ENCODE measurements at regions not wholly inside any gene's neighbourhood (a gene's known extent, or its start where the extent isn't known, plus 50 kb on each side); places are given as distances from the start of the nearest gene placed in this dataset.

DNA sequence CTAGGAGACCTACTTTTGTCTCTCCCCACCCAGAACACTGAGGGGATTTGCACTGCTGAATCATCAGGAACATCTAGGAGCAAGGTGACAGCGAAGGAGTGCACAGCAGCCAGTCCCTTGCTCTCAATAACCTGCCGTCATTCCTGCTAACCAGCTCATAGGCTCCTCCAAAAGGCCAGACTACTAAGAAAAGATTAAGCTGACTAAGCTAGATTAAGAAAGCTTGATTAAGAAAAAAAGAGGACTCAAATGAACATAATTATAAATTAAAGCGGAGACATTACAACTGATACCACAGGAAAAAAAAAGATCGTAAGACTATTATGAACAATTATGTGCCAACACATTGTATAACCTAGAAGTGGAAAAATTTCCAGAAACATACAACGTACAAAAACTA lies 1254.8 kb upstream of the CHAC2 start:
- no peak for TF ChIP-seq WT1 (tag by site-specific recombination; IDR thresholded peaks at IDR 0.05)
- TF ChIP-seq, protein P1, sequence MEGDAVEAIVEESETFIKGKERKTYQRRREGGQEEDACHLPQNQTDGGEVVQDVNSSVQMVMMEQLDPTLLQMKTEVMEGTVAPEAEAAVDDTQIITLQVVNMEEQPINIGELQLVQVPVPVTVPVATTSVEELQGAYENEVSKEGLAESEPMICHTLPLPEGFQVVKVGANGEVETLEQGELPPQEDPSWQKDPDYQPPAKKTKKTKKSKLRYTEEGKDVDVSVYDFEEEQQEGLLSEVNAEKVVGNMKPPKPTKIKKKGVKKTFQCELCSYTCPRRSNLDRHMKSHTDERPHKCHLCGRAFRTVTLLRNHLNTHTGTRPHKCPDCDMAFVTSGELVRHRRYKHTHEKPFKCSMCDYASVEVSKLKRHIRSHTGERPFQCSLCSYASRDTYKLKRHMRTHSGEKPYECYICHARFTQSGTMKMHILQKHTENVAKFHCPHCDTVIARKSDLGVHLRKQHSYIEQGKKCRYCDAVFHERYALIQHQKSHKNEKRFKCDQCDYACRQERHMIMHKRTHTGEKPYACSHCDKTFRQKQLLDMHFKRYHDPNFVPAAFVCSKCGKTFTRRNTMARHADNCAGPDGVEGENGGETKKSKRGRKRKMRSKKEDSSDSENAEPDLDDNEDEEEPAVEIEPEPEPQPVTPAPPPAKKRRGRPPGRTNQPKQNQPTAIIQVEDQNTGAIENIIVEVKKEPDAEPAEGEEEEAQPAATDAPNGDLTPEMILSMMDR (tag by site-specific recombination; IDR thresholded peaks at IDR 0.05) = no peak
- no peak for TF ChIP-seq ZEB2 (tag by site-specific recombination; IDR thresholded peaks at IDR 0.05)
- TF ChIP-seq, protein P2, sequence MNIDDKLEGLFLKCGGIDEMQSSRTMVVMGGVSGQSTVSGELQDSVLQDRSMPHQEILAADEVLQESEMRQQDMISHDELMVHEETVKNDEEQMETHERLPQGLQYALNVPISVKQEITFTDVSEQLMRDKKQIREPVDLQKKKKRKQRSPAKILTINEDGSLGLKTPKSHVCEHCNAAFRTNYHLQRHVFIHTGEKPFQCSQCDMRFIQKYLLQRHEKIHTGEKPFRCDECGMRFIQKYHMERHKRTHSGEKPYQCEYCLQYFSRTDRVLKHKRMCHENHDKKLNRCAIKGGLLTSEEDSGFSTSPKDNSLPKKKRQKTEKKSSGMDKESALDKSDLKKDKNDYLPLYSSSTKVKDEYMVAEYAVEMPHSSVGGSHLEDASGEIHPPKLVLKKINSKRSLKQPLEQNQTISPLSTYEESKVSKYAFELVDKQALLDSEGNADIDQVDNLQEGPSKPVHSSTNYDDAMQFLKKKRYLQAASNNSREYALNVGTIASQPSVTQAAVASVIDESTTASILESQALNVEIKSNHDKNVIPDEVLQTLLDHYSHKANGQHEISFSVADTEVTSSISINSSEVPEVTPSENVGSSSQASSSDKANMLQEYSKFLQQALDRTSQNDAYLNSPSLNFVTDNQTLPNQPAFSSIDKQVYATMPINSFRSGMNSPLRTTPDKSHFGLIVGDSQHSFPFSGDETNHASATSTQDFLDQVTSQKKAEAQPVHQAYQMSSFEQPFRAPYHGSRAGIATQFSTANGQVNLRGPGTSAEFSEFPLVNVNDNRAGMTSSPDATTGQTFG (tag by site-specific recombination; IDR thresholded peaks at IDR 0.05; ENCODE audit: borderline replicate concordance) = no peak
- no peak for TF ChIP-seq RBAK (tag by site-specific recombination; IDR thresholded peaks at IDR 0.05)
- TF ChIP-seq, protein P3, sequence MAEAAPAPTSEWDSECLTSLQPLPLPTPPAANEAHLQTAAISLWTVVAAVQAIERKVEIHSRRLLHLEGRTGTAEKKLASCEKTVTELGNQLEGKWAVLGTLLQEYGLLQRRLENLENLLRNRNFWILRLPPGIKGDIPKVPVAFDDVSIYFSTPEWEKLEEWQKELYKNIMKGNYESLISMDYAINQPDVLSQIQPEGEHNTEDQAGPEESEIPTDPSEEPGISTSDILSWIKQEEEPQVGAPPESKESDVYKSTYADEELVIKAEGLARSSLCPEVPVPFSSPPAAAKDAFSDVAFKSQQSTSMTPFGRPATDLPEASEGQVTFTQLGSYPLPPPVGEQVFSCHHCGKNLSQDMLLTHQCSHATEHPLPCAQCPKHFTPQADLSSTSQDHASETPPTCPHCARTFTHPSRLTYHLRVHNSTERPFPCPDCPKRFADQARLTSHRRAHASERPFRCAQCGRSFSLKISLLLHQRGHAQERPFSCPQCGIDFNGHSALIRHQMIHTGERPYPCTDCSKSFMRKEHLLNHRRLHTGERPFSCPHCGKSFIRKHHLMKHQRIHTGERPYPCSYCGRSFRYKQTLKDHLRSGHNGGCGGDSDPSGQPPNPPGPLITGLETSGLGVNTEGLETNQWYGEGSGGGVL (tag by site-specific recombination; IDR thresholded peaks at IDR 0.05) = no peak
- TF ChIP-seq, protein P4, sequence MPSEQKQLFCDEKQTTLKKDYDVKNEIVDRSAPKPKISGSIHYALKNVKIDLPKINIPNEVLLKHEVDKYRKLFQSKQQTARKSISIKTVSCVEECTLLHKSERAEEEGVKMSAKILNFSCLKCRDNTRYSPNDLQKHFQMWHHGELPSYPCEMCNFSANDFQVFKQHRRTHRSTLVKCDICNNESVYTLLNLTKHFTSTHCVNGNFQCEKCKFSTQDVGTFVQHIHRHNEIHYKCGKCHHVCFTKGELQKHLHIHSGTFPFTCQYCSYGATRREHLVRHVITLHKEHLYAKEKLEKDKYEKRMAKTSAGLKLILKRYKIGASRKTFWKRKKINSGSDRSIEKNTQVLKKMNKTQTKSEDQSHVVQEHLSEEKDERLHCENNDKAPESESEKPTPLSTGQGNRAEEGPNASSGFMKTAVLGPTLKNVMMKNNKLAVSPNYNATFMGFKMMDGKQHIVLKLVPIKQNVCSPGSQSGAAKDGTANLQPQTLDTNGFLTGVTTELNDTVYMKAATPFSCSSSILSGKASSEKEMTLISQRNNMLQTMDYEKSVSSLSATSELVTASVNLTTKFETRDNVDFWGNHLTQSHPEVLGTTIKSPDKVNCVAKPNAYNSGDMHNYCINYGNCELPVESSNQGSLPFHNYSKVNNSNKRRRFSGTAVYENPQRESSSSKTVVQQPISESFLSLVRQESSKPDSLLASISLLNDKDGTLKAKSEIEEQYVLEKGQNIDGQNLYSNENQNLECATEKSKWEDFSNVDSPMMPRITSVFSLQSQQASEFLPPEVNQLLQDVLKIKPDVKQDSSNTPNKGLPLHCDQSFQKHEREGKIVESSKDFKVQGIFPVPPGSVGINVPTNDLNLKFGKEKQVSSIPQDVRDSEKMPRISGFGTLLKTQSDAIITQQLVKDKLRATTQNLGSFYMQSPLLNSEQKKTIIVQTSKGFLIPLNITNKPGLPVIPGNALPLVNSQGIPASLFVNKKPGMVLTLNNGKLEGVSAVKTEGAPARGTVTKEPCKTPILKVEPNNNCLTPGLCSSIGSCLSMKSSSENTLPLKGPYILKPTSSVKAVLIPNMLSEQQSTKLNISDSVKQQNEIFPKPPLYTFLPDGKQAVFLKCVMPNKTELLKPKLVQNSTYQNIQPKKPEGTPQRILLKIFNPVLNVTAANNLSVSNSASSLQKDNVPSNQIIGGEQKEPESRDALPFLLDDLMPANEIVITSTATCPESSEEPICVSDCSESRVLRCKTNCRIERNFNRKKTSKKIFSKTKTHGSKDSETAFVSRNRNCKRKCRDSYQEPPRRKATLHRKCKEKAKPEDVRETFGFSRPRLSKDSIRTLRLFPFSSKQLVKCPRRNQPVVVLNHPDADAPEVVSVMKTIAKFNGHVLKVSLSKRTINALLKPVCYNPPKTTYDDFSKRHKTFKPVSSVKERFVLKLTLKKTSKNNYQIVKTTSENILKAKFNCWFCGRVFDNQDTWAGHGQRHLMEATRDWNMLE (tag by site-specific recombination; conservative IDR thresholded peaks at IDR 0.05; ENCODE audit: low read depth) = no peak
- no peak for TF ChIP-seq ZNF660 (tag by site-specific recombination; IDR thresholded peaks at IDR 0.05)
- TF ChIP-seq, protein P5, sequence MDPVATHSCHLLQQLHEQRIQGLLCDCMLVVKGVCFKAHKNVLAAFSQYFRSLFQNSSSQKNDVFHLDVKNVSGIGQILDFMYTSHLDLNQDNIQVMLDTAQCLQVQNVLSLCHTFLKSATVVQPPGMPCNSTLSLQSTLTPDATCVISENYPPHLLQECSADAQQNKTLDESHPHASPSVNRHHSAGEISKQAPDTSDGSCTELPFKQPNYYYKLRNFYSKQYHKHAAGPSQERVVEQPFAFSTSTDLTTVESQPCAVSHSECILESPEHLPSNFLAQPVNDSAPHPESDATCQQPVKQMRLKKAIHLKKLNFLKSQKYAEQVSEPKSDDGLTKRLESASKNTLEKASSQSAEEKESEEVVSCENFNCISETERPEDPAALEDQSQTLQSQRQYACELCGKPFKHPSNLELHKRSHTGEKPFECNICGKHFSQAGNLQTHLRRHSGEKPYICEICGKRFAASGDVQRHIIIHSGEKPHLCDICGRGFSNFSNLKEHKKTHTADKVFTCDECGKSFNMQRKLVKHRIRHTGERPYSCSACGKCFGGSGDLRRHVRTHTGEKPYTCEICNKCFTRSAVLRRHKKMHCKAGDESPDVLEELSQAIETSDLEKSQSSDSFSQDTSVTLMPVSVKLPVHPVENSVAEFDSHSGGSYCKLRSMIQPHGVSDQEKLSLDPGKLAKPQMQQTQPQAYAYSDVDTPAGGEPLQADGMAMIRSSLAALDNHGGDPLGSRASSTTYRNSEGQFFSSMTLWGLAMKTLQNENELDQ (tag by site-specific recombination; IDR thresholded peaks at IDR 0.05; ENCODE audit: low read depth) = no peak
- no peak for TF ChIP-seq ZNF707 (tag by site-specific recombination; IDR thresholded peaks at IDR 0.05)
